HL-60 (cell line): ENCODE measurements at regions not wholly inside any gene's neighbourhood (a gene's known extent, or its start where the extent isn't known, plus 50 kb on each side); places are given as distances from the start of the nearest gene placed in this dataset.

ENCODE experiments used
- CTCF ChIP-seq: IDR thresholded peaks from one replicate; pipeline ENCODE4 v1.5.1; 2011; ENCODE audit warnings: low read length, control low read depth, inconsistent platforms; ENCODE audit not compliant: insufficient read depth
- GABPA ChIP-seq: IDR thresholded peaks from 2 replicates; pipeline ENCODE4 v1.6.1; 2012; ENCODE audit warnings: low read depth
- POLR2AphosphoS5 ChIP-seq: IDR thresholded peaks from 2 replicates; pipeline ENCODE4 v1.6.1; 2012; ENCODE audit warnings: low read depth

DNA sequence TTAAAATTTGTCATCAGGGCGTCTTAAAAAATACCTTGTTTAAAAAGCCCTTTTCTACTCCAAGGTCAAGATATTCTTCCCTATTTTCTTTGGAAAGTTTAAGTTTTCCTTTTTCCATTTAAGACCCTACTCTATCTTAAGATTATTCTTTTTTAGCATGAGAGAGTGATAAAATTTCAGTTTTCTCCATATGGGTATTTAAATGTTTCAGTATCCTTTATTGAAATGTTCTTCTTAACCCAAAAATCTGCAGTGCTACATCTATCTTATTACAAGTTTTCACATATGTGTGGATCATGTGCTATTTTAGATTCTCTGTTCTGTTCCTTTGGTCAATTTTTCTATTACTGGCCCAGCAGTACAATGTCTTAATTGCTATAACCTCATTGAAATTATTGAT lies 202.2 kb downstream of the TTC6 start:
- TF ChIP-seq POLR2AphosphoS5 (no peak), CTCF (no peak), GABPA (no peak)
